PC-3 (cell line): ENCODE measurements at regions not wholly inside any gene's neighbourhood (a gene's known extent, or its start where the extent isn't known, plus 50 kb on each side); places are given as distances from the start of the nearest gene placed in this dataset.

Experiments
- CTCF ChIP-seq: fragments of 300-600 bp; sonication (generic); conservative IDR thresholded peaks from 2 replicates; pipeline ENCODE4 v1.5.1; 2017; ENCODE audit warnings: antibody characterized with exemption, low read depth, mild to moderate bottlenecking, low read length
- EZH2 ChIP-seq: fragments of 300-600 bp; sonication (generic); IDR thresholded peaks from one replicate; pipeline ENCODE4 v1.6.1; 2017; ENCODE audit warnings: antibody characterized with exemption, mild to moderate bottlenecking, low read length; ENCODE audit not compliant: unreplicated experiment

- TF ChIP-seq CTCF (no peak), EZH2 (no peak)
Measured at GRCh38 chr1:29458737-29459619, 222.7 kb downstream of the PTPRU start.
